CD14-positive monocyte (primary cell): ENCODE measurements at regions not wholly inside any gene's neighbourhood (a gene's known extent, or its start where the extent isn't known, plus 50 kb on each side); places are given as distances from the start of the nearest gene placed in this dataset.

Experiments used
- DNase-seq, 3 donors: peaks; one replicate each; pipeline ENCODE4 v3.0.0-alpha.2; 2011 to 2022
- H2AFZ ChIP-seq: 2 replicates; pipeline ENCODE4 v1.6.0; 2012; ENCODE audit warnings: mild to moderate bottlenecking, low read depth, low read length, inconsistent platforms; ENCODE audit not compliant: insufficient read depth, poor library complexity, severe bottlenecking
- H3K27ac ChIP-seq, 2 donors: 1 replicate in 1 of 2; 2 replicates in 1 of 2; pipeline ENCODE4 v1.5.1; 2012 to 2013; ENCODE audit warnings: low read length in 2 of 2, control low read depth in 1 of 2, inconsistent platforms in 1 of 2, low read depth in 1 of 2, mild to moderate bottlenecking in 1 of 2
- H3K27me3 ChIP-seq, 2 donors: one replicate each; pipeline versions ENCODE4 v1.6.0 to v1.6.1; 2011 to 2013; ENCODE audit warnings: low read length in 2 of 2; ENCODE audit not compliant: control insufficient read depth in 2 of 2, insufficient read depth in 2 of 2
- H3K36me3 ChIP-seq, 2 donors: replicated peaks in 1 of 2; 1 replicate in 1 of 2; 2 replicates in 1 of 2; pipeline versions ENCODE4 v1.5.1 to v1.6.1; 2012 to 2013; ENCODE audit warnings: low read length in 2 of 2, control low read depth in 1 of 2, inconsistent platforms in 1 of 2, mild to moderate bottlenecking in 1 of 2; ENCODE audit not compliant: insufficient read depth in 2 of 2, control insufficient read depth in 1 of 2
- H3K4me1 ChIP-seq, 2 donors: 1 replicate in 1 of 2; 2 replicates in 1 of 2; pipeline versions ENCODE4 v1.5.1 to v1.6.1; 2012 to 2013; ENCODE audit warnings: low read length in 2 of 2, control low read depth in 1 of 2, inconsistent platforms in 1 of 2, mild to moderate bottlenecking in 1 of 2, moderate library complexity in 1 of 2; ENCODE audit not compliant: insufficient read depth in 2 of 2, control insufficient read depth in 1 of 2
- H3K4me2 ChIP-seq: replicated peaks from 2 replicates; pipeline ENCODE3; 2012; ENCODE audit warnings: low read length, moderate library complexity, mild to moderate bottlenecking; ENCODE audit not compliant: poor library complexity, severe bottlenecking; ENCODE audit errors: extremely low read depth
- H3K4me3 ChIP-seq, 3 experiments: fragments of 200-600 bp in 1 of 3; sonication (generic) in 1 of 3; replicated peaks in 1 of 3; 1 replicate in 2 of 3; 2 replicates in 1 of 3; pipeline ENCODE4 v1.5.1; 2011 to 2013; ENCODE audit warnings: low read length in 3 of 3, mild to moderate bottlenecking in 3 of 3, control low read depth in 2 of 3, low read depth in 2 of 3, inconsistent platforms in 1 of 3, moderate library complexity in 1 of 3
- H3K79me2 ChIP-seq: 2 replicates; pipeline ENCODE4 v1.6.0; 2012; ENCODE audit warnings: mild to moderate bottlenecking, control low read depth, inconsistent platforms, low read length, moderate library complexity; ENCODE audit not compliant: insufficient read depth
- H3K9ac ChIP-seq: 2 replicates; pipeline ENCODE4 v1.6.0; 2017; ENCODE audit warnings: low read length, mild to moderate bottlenecking; ENCODE audit not compliant: insufficient read depth, poor library complexity, severe bottlenecking
- H3K9me3 ChIP-seq, 2 donors: replicated peaks in 1 of 2; 1 replicate in 1 of 2; 2 replicates in 1 of 2; pipeline versions ENCODE4 v1.5.1 to v1.6.1; 2012 to 2013; ENCODE audit warnings: low read length in 2 of 2, control low read depth in 1 of 2; ENCODE audit not compliant: control insufficient read depth in 1 of 2, insufficient read depth in 1 of 2
- H4K20me1 ChIP-seq: 2 replicates; pipeline ENCODE4 v1.6.0; 2012; ENCODE audit warnings: mild to moderate bottlenecking, low read length, control low read depth, moderate library complexity; ENCODE audit not compliant: insufficient read depth
- H3K27ac Mint-ChIP-seq, 7 donors: one replicate each; pipeline ENCODE4 v1.8.0; 2020; ENCODE audit warnings: mild to moderate bottlenecking in 7 of 7, mixed read lengths in 7 of 7, moderate library complexity in 6 of 7, inconsistent platforms in 2 of 7
- H3K27me3 Mint-ChIP-seq, 3 donors: one replicate each; pipeline ENCODE4 v1.8.0; 2021 to 2022; ENCODE audit warnings: low read depth in 3 of 3, mild to moderate bottlenecking in 3 of 3, mixed read lengths in 3 of 3, moderate library complexity in 3 of 3, inconsistent platforms in 1 of 3
- H3K36me3 Mint-ChIP-seq, 2 donors: one replicate each; pipeline ENCODE4 v1.8.0; 2020; ENCODE audit warnings: mixed read lengths in 2 of 2, inconsistent platforms in 1 of 2, mild to moderate bottlenecking in 1 of 2
- H3K4me1 Mint-ChIP-seq: one replicate; pipeline ENCODE4 v1.8.0; 2020; ENCODE audit warnings: mild to moderate bottlenecking, mixed read lengths
- H3K4me3 Mint-ChIP-seq, 2 donors: one replicate each; pipeline ENCODE4 v1.8.0; 2020; ENCODE audit warnings: mild to moderate bottlenecking in 2 of 2, mixed read lengths in 2 of 2, moderate library complexity in 1 of 2
- H3K9me3 Mint-ChIP-seq, 7 donors: one replicate each; pipeline ENCODE4 v1.8.0; 2020 to 2022; ENCODE audit warnings: mixed read lengths in 7 of 7, mild to moderate bottlenecking in 6 of 7, moderate library complexity in 6 of 7, inconsistent platforms in 2 of 7
- CTCF ChIP-seq: fragments of 200-600 bp; IDR thresholded peaks from one replicate; pipeline ENCODE4 v1.8.0; 2022; ENCODE audit warnings: antibody characterized with exemption, mild to moderate bottlenecking
- WGBS: methylation state at CpG from one replicate; pipeline ENCODE4 v1.1.5; 2013; ENCODE audit warnings: missing lambda C conversion rate; ENCODE audit not compliant: insufficient coverage; 5-methylcytosine and 5-hydroxymethylcytosine counted together
- intact Hi-C, 2 donors: fragments of 100-400 bp; cut with micrococcal nuclease; formaldehyde crosslinking; loops; one replicate each; pipeline versions ENCODE4 v1.15.0 to v1.15.1; 2023

DNA sequence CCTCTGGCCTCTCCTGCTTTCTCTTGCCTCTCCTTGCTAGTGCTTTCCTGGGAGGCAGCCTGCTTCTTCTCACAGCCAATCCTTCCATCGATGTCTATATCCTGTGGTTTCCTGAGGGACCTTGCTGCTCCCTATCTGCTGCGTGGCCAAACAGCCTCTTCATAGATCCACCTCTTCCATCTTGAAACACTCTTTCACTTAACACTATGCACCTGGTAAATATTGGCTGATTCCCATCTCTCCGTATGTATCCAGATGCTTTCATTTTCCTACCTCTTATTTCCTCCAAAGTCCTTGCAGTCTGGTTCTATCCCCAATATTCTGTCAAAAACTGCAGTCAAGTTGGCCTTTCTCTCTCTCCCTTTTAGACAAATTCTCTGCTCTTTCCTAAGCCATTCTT is 205.2 kb upstream of the CFAP20DC start:
- no peaks in the 10 kb centered on the region for H3K9me3 ChIP-seq
- 83% methylated on average over 2 of the region's 3 CpGs for WGBS
- no peak overlapping the region for H3K9ac ChIP-seq
- H3K27me3 ChIP-seq, result no peaks in the 10 kb centered on the region
- no peaks in the 10 kb centered on the region for H3K79me2 ChIP-seq
- no peaks in the 10 kb centered on the region for H4K20me1 ChIP-seq
- Mint-ChIP-seq H3K9me3 (peaks cover 0 to 2% (median 0%) of the 10 kb centered on the region in 7 donors), H3K27ac (no peak overlapping the region), H3K4me3 (no peak overlapping the region), H3K27me3 (peaks cover 0 to under 1% (median 0%) of the 10 kb centered on the region in 3 donors), H3K4me1 (peaks cover 7% of the 10 kb centered on the region), H3K36me3 (no peaks in the 10 kb centered on the region)
- no peak for TF ChIP-seq CTCF
- intact Hi-C loops, result no loop called here
- H3K4me2 ChIP-seq, result no peak overlapping the region
- H3K4me3 ChIP-seq, result no peak overlapping the region
- peaks cover 7 to 8% of the 10 kb centered on the region in 2 donors for H3K4me1 ChIP-seq
- no peak overlapping the region for H2AFZ ChIP-seq
- no peaks in the 10 kb centered on the region for H3K36me3 ChIP-seq
- no peak overlapping the region for H3K27ac ChIP-seq
- DNase-seq, result no peak

- H3K36me3 ChIP-seq, result no peaks in the 10 kb centered on the region
- TF ChIP-seq CTCF, result no peak
- H2AFZ ChIP-seq, result no peak overlapping the region
- H3K27ac ChIP-seq, result no peak overlapping the region
- peaks cover 0 to 2% (median 0%) of the 10 kb centered on the region in 7 donors for H3K9me3 Mint-ChIP-seq
- H3K79me2 ChIP-seq, result no peaks in the 10 kb centered on the region
- H3K4me2 ChIP-seq, result no peak overlapping the region
- intact Hi-C loops, result no loop called here
- peaks cover 13% of the 10 kb centered on the region for H3K4me1 Mint-ChIP-seq
- no peaks in the 10 kb centered on the region for H3K9me3 ChIP-seq
- WGBS, result 98% methylated on average over 7 of the region's 7 CpGs
- DNase-seq, result no peak
- H3K4me1 ChIP-seq, result peaks cover 12 to 13% of the 10 kb centered on the region in 2 donors
- H3K36me3 Mint-ChIP-seq, result no peaks in the 10 kb centered on the region
- no peak overlapping the region for H3K4me3 Mint-ChIP-seq
- no peaks in the 10 kb centered on the region for H3K27me3 ChIP-seq
- peaks cover 0 to 2% (median 0%) of the 10 kb centered on the region in 3 donors for H3K27me3 Mint-ChIP-seq
- H4K20me1 ChIP-seq, result no peaks in the 10 kb centered on the region
- no peak overlapping the region for H3K9ac ChIP-seq
- no peak overlapping the region for H3K4me3 ChIP-seq
- H3K27ac Mint-ChIP-seq, result peak overlapping the region in 1 of 7 donors; percentile 25
Measured at GRCh38 chr3:59254433-59254832, 204.6 kb upstream of the CFAP20DC start.
